Activated CD4-positive, CD25-positive, alpha-beta regulatory T cell treated with anti-CD3 and anti-CD28 coated beads, Interleukin-2, amount 50 U/mL, for 72 hours (primary cell): ENCODE measurements at regions not wholly inside any gene's neighbourhood (a gene's known extent, or its start where the extent isn't known, plus 50 kb on each side); places are given as distances from the start of the nearest gene placed in this dataset.
"Not testable (repeated sequence)": the region's sequence is repeated elsewhere in the genome, so short reads cannot be mapped to it uniquely, and the experiment has no call there.

Source experiments
- DNase-seq: peaks from one replicate; pipeline ENCODE4 v3.0.0; 2021

DNA sequence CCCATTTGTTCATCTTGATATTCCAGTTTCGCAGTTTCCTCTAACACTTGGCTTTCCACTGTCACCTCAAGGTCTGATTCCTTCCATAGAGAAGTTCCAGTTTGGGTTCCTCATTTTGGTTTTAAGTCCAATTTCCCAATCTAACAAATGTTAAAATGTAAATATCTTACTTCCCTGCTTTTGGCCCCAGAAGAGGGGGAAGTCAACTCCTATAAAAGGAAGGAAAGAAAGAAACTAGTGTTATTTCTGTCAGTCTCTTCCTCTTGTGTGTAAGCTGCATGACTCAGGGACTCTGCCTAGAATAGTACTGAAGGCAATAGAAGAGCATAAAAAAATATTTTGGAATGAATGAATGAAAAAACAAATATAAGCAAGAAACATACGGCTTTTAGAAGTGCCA, 127.5 kb upstream of the CCNG1 start:
- DNase-seq: no peak

DNA sequence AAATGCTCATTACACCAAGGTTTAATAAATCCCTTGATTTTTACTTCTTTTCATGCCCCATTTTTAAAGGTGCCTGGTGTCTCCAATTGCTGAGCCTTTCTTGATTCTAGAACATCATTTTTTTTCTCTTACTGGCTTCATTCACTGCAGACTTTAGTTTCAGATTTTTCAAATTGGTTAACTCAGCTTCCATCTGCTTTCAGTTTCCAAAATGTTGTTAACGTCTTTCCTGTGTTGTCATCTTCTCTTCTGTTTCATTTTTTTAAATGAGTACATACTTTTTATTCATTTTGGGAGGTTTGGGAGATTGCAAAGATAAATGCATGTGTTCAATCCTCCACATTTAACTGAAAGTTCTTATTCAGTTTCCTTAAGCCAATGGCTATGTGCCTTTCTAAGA, 126.4 kb upstream of the CCNG1 start:
- DNase-seq: no peak

DNA sequence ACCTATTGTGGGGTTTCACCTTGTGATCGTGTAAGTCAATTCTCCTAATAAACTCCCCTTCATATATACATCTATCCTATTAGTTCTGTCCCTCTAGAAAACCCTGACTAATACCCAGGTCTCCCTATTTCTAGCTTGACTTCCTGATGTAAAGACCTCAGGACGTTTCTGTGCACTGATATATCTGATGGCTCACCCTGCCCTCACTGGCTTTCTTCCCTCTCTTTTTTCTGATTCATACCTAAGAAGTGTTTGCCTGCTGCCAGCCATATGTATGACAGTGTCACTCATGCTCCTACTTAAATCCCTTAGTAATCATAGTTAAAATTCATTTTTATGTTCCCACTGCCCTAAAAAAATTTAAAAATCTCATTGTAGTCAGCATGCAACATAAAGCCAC, 124.8 kb upstream of the CCNG1 start:
- no peak for DNase-seq

DNA sequence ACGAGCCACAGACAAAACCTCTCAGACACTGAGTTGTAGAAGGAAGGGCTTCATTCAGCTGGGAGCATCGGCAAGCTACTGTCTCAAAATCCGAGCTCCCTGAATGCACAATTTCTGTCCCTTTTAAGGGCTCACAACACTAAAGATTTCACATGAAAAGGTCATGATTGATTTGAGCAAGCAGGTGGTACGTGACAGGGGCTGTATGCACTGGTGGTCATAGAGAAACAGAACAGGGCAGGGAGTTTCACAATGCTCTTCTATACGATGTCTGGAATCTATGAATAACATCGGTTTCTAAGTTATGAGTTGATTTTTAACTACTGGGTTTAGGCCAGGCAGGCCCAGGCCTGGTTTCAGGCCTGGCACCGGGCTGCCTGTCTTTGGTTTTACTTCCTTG, 124.3 kb upstream of the CCNG1 start:
- not testable (repeated sequence) for DNase-seq

DNA sequence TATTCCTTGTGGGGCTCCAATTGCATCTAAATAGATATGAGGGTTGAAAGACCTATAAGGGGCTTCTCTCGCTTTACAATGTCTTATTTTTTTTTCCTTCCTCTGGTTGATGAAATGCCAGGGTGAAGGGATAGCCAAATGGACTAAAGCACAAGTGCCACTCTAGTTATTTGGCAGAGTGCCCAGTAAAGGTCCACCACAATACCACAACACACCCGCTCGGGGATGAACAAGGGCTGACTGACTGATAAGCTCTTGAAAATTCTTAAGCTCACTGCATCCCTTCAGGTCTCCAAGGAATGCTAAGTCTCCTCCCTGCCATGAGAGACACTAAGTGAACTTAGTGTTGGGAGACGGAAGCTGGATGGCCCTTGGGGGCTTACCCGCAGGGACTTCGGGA, 121.0 kb upstream of the CCNG1 start:
- not testable (repeated sequence) for DNase-seq

DNA sequence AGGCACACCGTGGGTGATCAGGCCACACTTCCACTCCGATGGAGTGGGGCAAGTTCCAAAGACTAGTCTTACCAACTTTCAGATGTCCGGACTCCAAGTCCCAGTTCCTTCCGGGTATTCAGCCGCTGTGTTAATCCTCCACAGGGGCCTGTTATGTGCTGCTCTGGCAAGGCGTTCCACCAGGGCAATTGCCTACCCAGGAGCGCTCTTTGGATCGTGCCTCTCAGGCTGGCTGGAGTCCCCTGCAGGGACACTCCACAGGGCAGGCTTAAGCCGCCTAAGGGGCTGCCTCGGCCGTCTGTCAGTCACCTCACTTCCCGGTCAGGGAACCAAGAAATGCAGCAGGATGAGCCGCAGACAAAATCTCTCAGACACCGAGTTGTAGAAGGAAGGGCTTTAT, 118.7 kb upstream of the CCNG1 start:
- DNase-seq: no peak

DNA sequence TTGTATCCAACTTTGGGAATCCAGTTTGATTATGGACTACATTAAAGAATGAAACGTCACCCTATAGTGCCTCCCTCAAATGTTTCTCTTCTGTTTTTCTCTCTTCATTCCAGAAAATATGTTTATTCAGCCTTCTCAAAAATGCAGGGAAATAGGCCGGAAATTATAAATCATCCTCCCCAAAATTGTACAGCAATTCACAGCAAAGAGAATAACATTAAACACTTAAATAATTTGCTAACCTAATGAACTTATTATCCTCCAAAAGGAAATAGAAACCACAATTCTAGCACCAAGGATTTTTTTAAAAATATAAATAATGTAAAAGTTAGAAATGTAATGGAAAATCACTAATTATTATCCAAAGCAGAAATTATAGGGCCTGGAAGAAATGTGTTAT, 115.9 kb upstream of the CCNG1 start:
- no peak for DNase-seq

DNA sequence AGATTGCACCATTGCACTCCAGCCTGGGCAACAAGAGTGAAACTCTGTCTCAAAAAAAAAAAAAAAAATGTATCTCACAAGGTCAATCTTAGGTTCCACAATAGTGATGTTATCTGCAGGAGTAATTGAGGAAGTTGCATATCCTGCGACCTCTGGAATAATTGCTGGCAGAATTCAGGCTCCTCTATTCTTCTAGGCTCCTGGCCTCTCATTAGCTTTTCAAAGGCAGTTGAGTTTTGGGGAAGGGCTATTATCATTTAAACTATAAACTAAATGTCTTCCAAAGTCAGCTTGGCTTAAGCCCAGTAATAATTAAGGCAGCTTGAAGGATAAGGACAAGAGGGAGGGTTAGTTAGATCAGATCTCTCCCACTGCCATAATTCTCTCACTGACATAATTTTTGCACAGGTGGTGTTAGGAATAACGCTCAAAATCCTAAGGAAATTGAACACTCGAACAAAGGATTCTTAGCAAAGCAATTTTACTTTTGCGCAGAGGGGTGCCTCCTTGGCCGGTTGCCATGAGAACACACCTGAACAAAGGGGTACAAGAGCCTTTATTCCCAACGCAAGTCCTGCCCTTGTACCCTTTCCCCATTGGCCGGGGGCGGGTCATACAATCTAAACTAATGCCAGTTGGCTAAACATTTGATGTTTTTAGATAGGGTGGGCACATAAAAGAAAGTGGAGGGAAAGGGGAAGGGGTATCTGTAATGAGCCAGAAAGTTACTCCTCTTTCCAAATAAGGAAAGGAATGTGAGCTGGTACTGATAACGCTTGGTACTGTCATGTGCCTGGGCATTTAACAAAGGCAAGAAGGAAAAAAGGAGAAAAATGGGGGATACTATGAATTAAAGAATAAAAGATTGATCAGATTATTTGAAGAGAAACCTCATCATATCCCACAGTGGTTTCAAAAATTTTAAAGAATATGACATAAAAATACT, 106.4 kb upstream of the CCNG1 start:
- no peak for DNase-seq

DNA sequence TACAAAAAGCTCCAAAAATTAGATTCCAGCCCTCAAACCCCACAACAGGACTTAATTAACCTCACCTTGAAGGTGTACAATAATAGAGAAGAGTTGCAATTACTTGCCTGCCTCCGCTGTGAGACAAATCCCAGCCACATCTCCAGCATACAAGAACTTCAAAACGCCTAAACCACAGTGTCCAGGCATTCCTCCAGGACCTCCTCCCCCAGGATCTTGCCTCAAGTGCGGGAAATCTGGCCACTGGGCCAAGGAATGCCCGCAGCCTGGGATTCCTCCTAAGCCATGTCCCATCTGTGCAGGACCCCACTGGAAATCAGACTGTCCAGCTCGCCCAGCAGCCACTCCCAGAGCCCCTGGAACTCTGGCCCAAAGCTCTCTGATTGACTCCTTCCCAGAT, 101.3 kb upstream of the CCNG1 start:
- DNase-seq: not testable (repeated sequence)

DNA sequence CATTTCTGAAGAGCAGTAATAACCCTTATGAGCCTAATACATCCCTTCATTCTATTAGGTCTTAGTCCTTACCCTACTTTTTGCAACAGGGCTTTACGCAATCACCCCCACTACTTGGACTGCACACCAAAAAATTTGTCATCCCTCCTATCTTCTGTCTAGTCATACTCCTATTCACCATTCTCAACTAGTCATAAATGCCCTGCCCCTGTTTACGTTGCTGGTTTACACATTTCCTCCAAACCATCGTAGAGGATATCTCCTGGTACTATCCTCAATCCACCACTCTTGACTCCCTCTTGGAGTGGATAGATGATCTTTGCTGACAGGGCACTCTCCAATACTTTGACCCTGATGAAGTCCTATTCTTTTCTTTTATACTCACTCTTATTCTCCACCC, 98.2 kb upstream of the CCNG1 start:
- no peak for DNase-seq

DNA sequence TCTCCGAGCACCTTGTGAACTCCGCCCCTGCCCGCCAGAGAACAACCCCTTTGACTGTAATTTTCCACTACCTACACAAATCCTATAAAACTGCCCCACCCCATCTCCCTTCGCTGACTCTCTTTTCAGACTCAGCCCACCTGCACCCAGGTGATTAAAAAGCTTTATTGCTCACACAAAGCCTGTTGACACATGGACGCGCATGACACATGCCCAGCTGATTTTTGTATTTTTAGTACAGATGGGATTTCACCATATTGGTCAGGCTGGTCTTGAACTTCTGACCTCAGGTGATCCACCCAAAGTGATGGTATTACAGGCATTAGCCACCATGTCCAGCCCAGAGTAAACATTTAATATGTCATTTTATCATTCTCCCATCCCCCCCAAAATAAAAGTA, 97.0 kb upstream of the CCNG1 start:
- DNase-seq: not testable (repeated sequence)

DNA sequence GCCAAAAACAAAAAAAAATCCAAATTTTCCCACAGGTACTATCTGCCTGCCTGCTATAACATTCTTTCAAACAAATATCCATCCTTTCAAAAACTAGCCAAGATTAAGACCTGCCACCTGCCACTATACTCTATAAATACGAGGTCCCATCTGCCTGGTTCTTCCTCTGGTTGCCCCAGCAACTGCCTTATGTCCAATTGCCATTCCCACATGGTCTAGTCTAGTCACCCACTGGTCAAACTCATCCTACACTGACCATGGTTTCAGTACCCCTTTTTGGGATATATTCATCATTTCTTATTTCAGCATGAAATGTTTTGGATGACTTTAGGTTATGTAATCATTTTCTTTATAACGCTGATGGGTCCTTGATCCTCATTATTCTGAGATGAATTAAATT, 95.1 kb upstream of the CCNG1 start:
- no peak for DNase-seq

DNA sequence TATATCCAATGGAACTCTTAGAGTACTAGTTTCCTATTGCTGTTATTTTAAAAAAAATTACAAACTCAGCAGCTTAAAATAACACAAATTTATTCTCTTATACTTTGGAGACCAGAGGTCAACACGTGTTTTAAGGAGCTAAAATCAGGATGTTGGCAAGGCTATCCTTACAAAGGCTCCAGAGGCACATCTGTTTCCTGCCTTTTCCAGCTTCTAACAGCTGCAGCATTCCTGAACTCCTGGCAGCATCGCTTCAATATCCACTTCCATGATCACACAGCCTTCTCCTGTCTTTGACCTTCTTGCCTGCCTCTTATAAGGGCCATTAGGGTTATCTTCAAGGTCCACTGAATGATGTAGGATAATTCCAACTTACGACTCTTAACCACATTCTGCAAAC, 92.2 kb upstream of the CCNG1 start:
- no peak for DNase-seq

DNA sequence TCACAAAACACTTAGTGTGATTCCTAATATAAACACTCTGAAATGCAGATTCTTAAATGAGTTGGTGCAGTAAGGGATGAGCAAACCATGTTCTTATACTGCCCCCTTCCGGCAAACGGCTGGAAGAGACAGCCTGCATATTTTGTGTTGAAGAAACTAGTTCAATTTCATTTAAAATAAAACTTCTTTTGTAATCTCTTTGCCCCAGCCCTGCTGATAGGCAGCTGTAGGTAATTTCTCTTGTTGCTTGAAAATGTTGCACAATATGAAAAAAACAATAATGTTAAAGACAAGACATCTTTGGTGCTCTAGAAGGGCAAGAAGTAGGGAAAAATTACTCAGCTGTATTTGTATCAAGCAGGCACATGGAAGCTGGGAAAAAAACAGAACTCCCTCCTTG, 89.7 kb upstream of the CCNG1 start:
- peak; percentile 34 for DNase-seq

DNA sequence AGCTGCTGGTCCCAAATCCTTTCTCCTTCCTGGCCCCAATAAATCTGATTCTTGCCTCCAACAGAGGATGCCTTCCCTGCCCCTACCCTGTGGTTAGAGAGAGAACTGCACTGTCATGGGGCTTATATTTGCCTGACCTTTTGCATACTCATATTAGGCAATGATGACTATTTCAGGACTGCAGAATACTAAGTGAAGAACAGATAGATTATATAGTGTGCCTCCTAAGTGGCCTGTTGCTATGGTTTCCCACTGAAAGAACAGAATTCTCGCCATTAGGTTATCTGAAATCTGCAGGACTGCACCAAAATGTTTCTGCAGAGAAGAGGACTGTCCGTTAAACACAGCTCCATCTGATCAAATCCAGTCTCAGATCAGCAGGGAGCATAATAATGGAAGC, 87.3 kb upstream of the CCNG1 start:
- DNase-seq: no peak

DNA sequence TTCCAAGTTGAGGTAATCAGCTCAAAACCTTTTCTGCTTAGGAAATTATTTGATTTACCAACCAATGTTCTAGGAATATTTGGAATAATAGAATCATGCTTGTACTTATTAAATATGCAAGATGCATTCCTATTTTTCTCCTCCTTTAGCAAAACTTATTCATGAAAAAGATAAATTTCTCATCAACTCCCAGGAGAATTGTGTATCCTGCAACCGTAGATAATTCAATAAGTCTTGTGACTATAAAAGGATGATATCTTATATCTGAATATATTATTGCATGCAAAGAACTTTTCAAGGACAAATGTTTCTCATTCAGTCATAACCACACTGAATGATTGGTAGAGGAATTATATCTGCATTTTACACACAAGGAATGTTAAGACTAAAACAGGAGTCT, 84.9 kb upstream of the CCNG1 start:
- no peak for DNase-seq

DNA sequence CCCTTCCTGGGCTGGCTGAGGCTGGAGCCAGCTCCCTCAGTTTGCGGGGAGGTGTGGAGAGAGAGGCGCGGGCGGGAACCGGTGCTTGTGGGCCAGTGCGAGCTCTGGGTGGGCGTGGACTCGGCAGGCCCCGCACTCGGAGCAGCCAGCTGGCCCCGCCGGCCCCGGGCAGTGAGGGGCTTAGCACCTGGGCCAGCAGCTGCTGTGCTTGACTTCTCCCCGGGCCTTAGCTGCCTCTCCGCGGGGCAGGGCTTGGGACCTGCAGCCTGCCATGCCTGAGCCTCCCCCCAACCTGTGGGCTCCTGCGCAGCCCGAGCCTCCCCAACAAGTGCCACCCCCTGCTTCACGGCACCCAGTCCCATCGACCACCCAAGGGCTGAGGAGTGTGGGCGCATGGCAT, 81.6 kb upstream of the CCNG1 start:
- DNase-seq: not testable (repeated sequence)

DNA sequence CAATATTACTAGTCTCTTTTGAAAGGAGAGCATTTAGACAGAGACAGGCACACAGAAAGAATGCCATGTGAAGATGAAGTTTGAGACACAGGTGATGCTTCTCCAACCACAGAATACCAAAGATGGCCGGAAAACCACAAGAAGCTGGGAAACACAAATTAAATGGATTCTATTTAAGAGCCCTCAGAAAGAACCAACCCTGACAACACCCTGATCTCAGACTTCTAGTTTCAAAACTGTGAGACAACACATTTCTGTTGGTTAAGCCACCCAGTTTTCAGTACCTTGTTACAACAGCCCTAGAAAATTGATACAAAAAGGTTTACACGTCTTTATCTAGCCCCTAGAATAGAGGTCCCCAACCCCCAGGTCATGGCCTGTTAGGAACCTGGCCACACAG, 79.8 kb upstream of the CCNG1 start:
- no peak for DNase-seq

DNA sequence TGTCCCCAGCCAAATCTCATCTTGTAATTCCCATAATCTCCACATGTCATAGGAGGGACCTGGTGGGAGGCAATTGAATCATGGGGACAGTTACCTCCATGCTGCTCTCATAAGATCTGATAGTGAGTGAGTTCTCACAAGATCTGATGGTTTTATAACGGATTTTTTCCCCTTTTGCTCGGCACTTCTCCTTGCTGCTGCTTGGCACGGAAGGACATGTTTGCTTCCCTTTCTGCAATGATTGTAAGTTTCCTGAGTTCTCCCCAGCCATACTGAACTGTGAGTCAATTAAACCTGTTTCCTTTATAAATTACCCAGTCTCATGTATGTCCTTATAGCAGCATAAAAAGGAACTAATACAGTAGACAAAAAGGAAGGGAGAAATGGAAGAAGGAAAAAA, 76.7 kb upstream of the CCNG1 start:
- DNase-seq: no peak

DNA sequence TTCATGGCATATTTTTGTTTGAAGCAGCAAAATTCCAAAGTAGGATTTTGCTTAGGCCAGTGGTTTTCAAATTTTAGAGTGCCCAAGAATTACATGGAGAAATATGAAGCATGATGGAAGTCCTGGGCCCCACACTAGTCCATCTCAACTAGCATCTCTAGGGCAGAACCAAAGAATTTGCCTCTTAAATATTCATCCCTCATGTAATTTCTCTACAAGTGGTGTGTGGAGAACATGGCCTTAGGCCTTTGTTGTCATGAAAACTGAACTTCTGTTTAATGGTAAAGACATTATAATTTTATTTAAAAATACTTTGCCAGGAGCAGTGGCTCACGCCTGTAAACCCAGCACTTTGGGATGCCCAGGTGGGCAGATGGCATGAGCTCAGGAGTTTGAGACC, 75.9 kb upstream of the CCNG1 start:
- DNase-seq: no peak

DNA sequence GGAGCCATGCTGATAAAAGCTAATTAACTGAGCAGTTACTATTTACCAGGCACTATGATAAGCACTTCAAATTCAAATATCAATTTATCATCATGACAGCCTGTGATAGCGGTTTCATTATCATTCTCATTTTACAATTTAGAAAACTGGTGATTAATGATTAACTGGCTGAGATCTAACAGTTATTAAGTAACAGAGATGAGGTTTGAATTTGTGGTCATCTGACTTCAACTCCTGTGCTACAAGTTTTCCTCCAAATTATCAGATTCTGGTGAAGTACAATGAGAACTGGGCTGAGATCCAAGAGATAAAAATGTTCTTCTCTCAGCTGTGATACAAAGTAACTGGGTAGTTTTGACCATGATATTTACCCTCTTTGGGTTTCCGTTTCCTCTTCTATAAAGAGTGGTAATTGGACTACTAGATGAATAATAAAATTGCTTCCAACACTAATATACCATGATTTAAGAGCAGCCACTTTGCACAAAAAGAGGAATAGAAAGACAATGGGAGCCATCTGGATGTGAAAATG, 74.5 kb upstream of the CCNG1 start:
- DNase-seq: no peak

DNA sequence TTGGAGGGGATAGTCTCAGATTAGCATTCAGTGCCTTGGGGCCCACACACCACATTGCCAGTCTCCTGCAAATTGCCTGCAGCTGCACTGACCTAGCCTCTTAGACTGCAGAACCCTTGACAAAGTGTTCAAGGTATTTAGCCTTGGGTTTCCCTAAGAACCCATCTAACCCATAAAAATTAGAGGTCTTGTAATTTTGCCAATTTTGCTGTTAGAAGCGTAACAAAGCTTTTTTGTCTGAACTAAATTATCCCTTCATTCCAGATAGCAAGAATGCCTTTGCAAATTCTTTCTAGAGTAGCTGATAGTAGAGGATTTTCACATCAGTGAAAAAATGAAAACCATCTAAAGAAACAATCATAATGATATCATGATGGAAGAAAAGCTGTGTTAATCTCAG, 74.0 kb upstream of the CCNG1 start:
- no peak for DNase-seq

DNA sequence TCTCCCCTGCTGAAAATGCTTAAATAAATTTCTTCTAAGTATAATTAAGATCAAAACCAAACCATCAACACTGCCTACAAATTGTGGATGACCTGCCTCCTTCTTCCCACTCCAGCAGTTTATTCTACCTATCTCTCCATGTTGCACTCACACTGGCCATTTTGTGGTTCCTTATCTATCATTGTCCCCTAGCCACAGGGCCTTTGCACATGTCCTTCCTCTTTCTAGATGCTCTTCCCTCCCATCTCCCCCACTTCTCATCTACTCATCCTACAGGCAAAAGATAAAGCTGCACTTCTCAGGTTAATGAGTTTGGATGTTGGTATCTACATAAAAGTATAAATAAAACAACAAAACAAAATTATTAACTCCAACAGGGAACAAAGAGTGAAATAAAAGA, 70.6 kb upstream of the CCNG1 start:
- no peak for DNase-seq

DNA sequence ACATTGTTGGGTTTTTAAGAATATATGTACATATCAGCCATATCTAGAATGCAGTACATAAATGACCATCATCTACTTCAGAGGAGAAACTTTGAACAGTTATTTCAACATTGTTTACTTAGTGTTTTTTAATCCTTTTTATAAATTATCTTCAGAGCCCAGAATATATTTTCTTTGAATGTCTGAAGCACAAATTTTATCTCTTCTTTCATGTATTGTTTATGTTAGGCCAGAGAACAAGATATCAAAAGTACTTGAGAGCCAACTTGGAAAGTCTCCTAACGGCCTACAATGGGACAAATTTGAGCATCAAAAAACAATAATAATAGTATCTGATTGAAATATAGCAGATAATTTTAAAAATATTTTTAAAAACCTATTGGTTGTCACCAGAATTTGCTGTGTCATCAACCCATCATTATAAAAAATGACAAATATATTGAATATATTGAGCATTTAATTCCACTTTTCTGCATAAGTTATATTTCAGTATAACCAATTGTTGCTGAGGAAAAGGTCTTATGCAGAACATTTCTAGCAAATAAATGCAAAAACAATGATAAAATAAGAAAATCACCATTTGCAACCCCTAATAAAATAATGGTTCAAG, 67.5 kb upstream of the CCNG1 start:
- no peak for DNase-seq
